Prostate gland (tissue), 2 donors: ENCODE measurements at regions not wholly inside any gene's neighbourhood (a gene's known extent, or its start where the extent isn't known, plus 50 kb on each side); places are given as distances from the start of the nearest gene placed in this dataset.

Experiments
- CTCF ChIP-seq, 4 experiments: fragments of 200-600 bp in 2 of 4; fragments of 450-650 bp in 2 of 4; sonication (generic) in 2 of 4; IDR thresholded peaks; 1 replicate in 3 of 4; 2 replicates in 1 of 4; pipeline ENCODE4 v1.5.1; 2016 to 2019; ENCODE audit warnings: antibody characterized with exemption in 4 of 4, mild to moderate bottlenecking in 2 of 4, moderate library complexity in 2 of 4
- POLR2AphosphoS5 ChIP-seq: sonication (generic); formaldehyde crosslinking; IDR thresholded peaks from one replicate; pipeline ENCODE4 v1.6.1; 2017; ENCODE audit warnings: antibody characterized with exemption

- no peak for TF ChIP-seq CTCF (IDR thresholded peaks at IDR 0.05)
- no peak for TF ChIP-seq POLR2AphosphoS5
Observed at GRCh38 chr4:136495851-136496250, 1036.4 kb downstream of the PCDH18 start.
